22Rv1 (cell line): ENCODE measurements at regions not wholly inside any gene's neighbourhood (a gene's known extent, or its start where the extent isn't known, plus 50 kb on each side); places are given as distances from the start of the nearest gene placed in this dataset.

Experiments
- CTCF ChIP-seq: fragments of 450-650 bp; IDR thresholded peaks from 2 replicates; pipeline ENCODE4 v1.5.1; 2017; ENCODE audit warnings: mild to moderate bottlenecking
- ZFX ChIP-seq: fragments of 450-650 bp; IDR thresholded peaks from 2 replicates; pipeline ENCODE4 v1.6.1; 2017; ENCODE audit warnings: antibody characterized with exemption, borderline replicate concordance

DNA sequence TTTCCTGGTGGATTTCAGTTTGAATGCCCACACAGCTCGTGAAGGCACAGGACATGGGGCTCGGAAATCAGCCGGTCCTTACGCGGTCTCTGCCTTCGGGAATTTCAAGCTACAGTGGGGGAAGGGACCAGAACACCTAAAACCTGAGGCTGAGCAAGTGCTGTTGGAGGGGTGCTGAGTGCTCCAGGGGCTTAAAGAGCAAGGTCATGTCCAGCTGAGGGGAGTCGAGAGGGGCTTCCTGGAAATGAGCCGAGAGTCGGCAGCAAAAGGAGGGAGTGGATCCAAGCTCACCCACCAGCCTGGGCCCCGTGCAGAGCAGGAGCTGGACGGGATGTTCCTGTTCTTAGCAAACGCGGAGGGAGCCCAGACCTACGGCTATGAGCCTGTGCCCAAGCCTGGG lies 73.2 kb upstream of the RPL38 start:
- TF ChIP-seq CTCF (no peak), ZFX (no peak)
